Testis (tissue), 2 donors: ENCODE measurements at regions not wholly inside any gene's neighbourhood (a gene's known extent, or its start where the extent isn't known, plus 50 kb on each side); places are given as distances from the start of the nearest gene placed in this dataset.

Experiments used
- CTCF ChIP-seq, 3 experiments: fragments of 450-650 bp in 2 of 3; fragments of 200-600 bp in 1 of 3; sonication (generic) in 1 of 3; IDR thresholded peaks; one replicate each; pipeline ENCODE4 v1.5.1; 2016 to 2019; ENCODE audit warnings: antibody characterized with exemption in 3 of 3, mild to moderate bottlenecking in 2 of 3, moderate library complexity in 1 of 3
- POLR2A ChIP-seq: fragments of 450-650 bp; IDR thresholded peaks from one replicate; pipeline ENCODE4 v1.6.1; 2017; ENCODE audit warnings: antibody characterized with exemption, mild to moderate bottlenecking, moderate library complexity

GRCh38 chr2:19051203-19051831 lies 307.1 kb downstream of the OSR1 start:
- TF ChIP-seq CTCF (IDR thresholded peaks at IDR 0.05): no peak
- TF ChIP-seq POLR2A: no peak
